SK-N-SH (cell line): ENCODE measurements at regions not wholly inside any gene's neighbourhood (a gene's known extent, or its start where the extent isn't known, plus 50 kb on each side); places are given as distances from the start of the nearest gene placed in this dataset.
"Not testable (repeated sequence)": the region's sequence is repeated elsewhere in the genome, so short reads cannot be mapped to it uniquely, and the experiment has no call there.

ENCODE experiments used
- CTCF ChIA-PET: fragments of 300-600, 350-600 bp; formaldehyde crosslinking; extraction: SDS; loops from one replicate; lab custom pipeline; 2021; lab: Yijun Ruan, JAX
- POLR2A ChIA-PET: fragments of 350-600 bp; sonication (Branson Sonifier 250); formaldehyde crosslinking; extraction: SDS; loops from one replicate; lab custom pipeline; 2020; ENCODE audit warnings: antibody characterized with exemption, inconsistent platforms; lab: Yijun Ruan, JAX
- DNase-seq: peaks from one replicate; pipeline ENCODE4 v3.0.0; 2012
- H2AFZ ChIP-seq: fragments of 200-600 bp; sonication (generic); 2 replicates; pipeline ENCODE4 v1.8.1; 2016; ENCODE audit warnings: antibody characterized with exemption, mild to moderate bottlenecking, low read depth
- H3F3A ChIP-seq: fragments of 200-600 bp; sonication (generic); replicated peaks from 2 replicates; pipeline ENCODE3; 2016; ENCODE audit warnings: antibody characterized with exemption, mild to moderate bottlenecking; ENCODE audit not compliant: insufficient read depth
- H3K27ac ChIP-seq, 2 experiments: fragments of 200-500 bp in 1 of 2; fragments of 200-600 bp in 1 of 2; sonication (Bioruptor generic) in 1 of 2; sonication (generic), shearing (Covaris generic) in 1 of 2; 2 replicates each; pipeline versions ENCODE4 v1.5.1 to v1.6.1; 2014 to 2016; ENCODE audit warnings: low read depth in 2 of 2, inconsistent platforms in 1 of 2, low read length in 1 of 2, mild to moderate bottlenecking in 1 of 2, mixed read lengths in 1 of 2
- H3K27me3 ChIP-seq: fragments of 200-600 bp; sonication (generic), shearing (Covaris generic); 2 replicates; pipeline ENCODE4 v1.6.1; 2016; ENCODE audit warnings: mixed run types; ENCODE audit not compliant: insufficient read depth
- H3K36me3 ChIP-seq, 2 experiments: fragments of 200-500 bp in 1 of 2; fragments of 200-600 bp in 1 of 2; sonication (Bioruptor generic) in 1 of 2; sonication (generic) in 1 of 2; replicated peaks in 1 of 2; 2 replicates each; pipeline versions ENCODE3 to v1.5.1; 2014 to 2016; ENCODE audit warnings: low read length in 1 of 2, mild to moderate bottlenecking in 1 of 2; ENCODE audit not compliant: insufficient read depth in 2 of 2, control insufficient read depth in 1 of 2
- H3K4me1 ChIP-seq, 2 experiments: fragments of 200-500 bp in 1 of 2; fragments of 200-600 bp in 1 of 2; sonication (Bioruptor generic) in 1 of 2; sonication (generic), shearing (Covaris generic) in 1 of 2; 2 replicates each; pipeline versions ENCODE4 v1.5.1 to v1.6.1; 2014 to 2016; ENCODE audit warnings: low read depth in 1 of 2, low read length in 1 of 2, mixed run types in 1 of 2; ENCODE audit not compliant: insufficient read depth in 2 of 2, control insufficient read depth in 1 of 2
- H3K4me2 ChIP-seq: fragments of 200-600 bp; sonication (generic), shearing (Covaris generic); 2 replicates; pipeline ENCODE4 v1.6.1; 2017; ENCODE audit warnings: mixed run types
- H3K4me3 ChIP-seq, 2 experiments: fragments of 200-500 bp in 1 of 2; fragments of 200-600 bp in 1 of 2; sonication (Bioruptor generic) in 1 of 2; sonication (generic), shearing (Covaris generic) in 1 of 2; 2 replicates each; pipeline versions ENCODE4 v1.5.1 to v1.8.1; 2014 to 2016; ENCODE audit warnings: low read depth in 2 of 2, inconsistent platforms in 1 of 2, low read length in 1 of 2, mild to moderate bottlenecking in 1 of 2, mixed read lengths in 1 of 2, moderate library complexity in 1 of 2
- H3K79me2 ChIP-seq: fragments of 200-600 bp; sonication (generic); 2 replicates; pipeline ENCODE4 v1.8.1; 2017; ENCODE audit warnings: mild to moderate bottlenecking; ENCODE audit not compliant: insufficient read depth
- H3K9ac ChIP-seq: fragments of 200-600 bp; sonication (generic); 2 replicates; pipeline ENCODE4 v1.6.1; 2017; ENCODE audit warnings: mixed run types
- H3K9me2 ChIP-seq: fragments of 200-600 bp; sonication (generic); 2 replicates; pipeline ENCODE4 v1.6.1; 2017; ENCODE audit warnings: mixed run types
- H3K9me3 ChIP-seq: fragments of 200-600 bp; sonication (generic); 2 replicates; pipeline ENCODE4 v1.6.1; 2017; ENCODE audit warnings: mixed run types, mild to moderate bottlenecking, moderate library complexity
- H4K20me1 ChIP-seq: fragments of 200-600 bp; sonication (generic); 2 replicates; pipeline ENCODE4 v1.6.1; 2017; ENCODE audit warnings: mild to moderate bottlenecking, mixed run types; ENCODE audit not compliant: insufficient read depth
- CHD2 ChIP-seq: fragments of 150-350 bp; IDR thresholded peaks from 2 replicates; pipeline ENCODE4 v1.6.1; 2018; ENCODE audit warnings: low read length; ENCODE audit not compliant: partially characterized antibody
- ELF1 ChIP-seq: IDR thresholded peaks from 2 replicates; pipeline ENCODE4 v1.4.0; 2012
- EP300 ChIP-seq, 2 experiments: IDR thresholded peaks; 2 replicates each; pipeline versions ENCODE4 v1.4.0 to v1.6.1; 2012; ENCODE audit warnings: borderline replicate concordance in 1 of 2, low read depth in 1 of 2, low read length in 1 of 2
- FOSL2 ChIP-seq: IDR thresholded peaks from 2 replicates; pipeline ENCODE4 v1.4.0; 2012; ENCODE audit warnings: low read depth, mild to moderate bottlenecking, moderate library complexity, borderline replicate concordance
- MXI1 ChIP-seq: IDR thresholded peaks from 2 replicates; pipeline ENCODE4 v1.6.1; 2012; ENCODE audit warnings: mild to moderate bottlenecking, low read depth, low read length, improper control_type of control experiment
- RCOR1 ChIP-seq: fragments of 150-350 bp; IDR thresholded peaks from 2 replicates; pipeline ENCODE4 v1.6.1; 2017; ENCODE audit warnings: antibody characterized with exemption, low read length
- SMC3 ChIP-seq: IDR thresholded peaks from 2 replicates; pipeline ENCODE4 v1.6.1; 2012; ENCODE audit warnings: low read depth, low read length, improper control_type of control experiment
- WGBS: methylation state at CpG from one replicate; pipeline ENCODE4 v1.1.6; 2017; ENCODE audit warnings: low lambda C conversion rate; 5-methylcytosine and 5-hydroxymethylcytosine counted together
- TF ChIP-seq, protein P1 (sequence below): IDR thresholded peaks from 2 replicates; pipeline ENCODE4 v1.4.0; 2012; ENCODE audit warnings: low read depth, borderline replicate concordance
- TF ChIP-seq, protein P2 (sequence below): IDR thresholded peaks from 2 replicates; pipeline ENCODE4 v1.4.0; 2012; ENCODE audit warnings: low read depth, borderline replicate concordance

DNA sequence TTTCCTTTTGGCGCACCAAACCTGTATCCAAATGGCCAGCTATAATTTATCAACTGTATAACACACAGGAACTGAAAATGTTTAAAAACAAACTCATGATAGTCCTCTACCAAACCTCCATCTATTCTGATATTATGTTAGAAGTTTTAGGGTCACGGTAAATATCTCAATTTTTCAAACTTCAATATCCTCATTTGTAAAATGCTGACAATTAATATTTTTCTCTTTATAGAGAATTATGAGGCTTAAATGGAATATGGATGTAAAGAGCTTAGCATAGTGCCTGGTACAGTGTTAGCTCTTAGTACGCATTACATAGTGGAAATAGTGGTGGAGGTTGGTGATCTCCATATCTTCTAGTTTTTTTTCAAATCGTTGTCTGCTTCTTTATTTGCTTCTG is 917.6 kb downstream of the TLE4 start:
- Histone ChIP-seq H3K27me3 (no peaks in the 10 kb centered on the region), H2AFZ (no peak overlapping the region), H3K9ac (no peak overlapping the region), H3K9me2 (no peaks in the 10 kb centered on the region), H3F3A (no peaks in the 10 kb centered on the region), H3K79me2 (no peaks in the 10 kb centered on the region), H3K27ac (no peak overlapping the region), H3K4me2 (no peak overlapping the region), H3K9me3 (no peaks in the 10 kb centered on the region), H3K4me3 (no peak overlapping the region), H3K36me3 (no peaks in the 10 kb centered on the region), H3K4me1 (no peaks in the 10 kb centered on the region), H4K20me1 (no peaks in the 10 kb centered on the region)
- TF ChIP-seq, protein P1, sequence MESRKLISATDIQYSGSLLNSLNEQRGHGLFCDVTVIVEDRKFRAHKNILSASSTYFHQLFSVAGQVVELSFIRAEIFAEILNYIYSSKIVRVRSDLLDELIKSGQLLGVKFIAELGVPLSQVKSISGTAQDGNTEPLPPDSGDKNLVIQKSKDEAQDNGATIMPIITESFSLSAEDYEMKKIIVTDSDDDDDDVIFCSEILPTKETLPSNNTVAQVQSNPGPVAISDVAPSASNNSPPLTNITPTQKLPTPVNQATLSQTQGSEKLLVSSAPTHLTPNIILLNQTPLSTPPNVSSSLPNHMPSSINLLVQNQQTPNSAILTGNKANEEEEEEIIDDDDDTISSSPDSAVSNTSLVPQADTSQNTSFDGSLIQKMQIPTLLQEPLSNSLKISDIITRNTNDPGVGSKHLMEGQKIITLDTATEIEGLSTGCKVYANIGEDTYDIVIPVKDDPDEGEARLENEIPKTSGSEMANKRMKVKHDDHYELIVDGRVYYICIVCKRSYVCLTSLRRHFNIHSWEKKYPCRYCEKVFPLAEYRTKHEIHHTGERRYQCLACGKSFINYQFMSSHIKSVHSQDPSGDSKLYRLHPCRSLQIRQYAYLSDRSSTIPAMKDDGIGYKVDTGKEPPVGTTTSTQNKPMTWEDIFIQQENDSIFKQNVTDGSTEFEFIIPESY, result no peak
- no peak for TF ChIP-seq MXI1
- ChIA-PET CTCF (interaction anchor here (1.0 kb wide), 1 partner anchor 14 kb away, joined by 3 read pairs; no protein-coding TSS in a partner anchor), POLR2A (no interaction called here)
- WGBS, result 45% methylated on average over 4 of the region's 4 CpGs
- no peak for DNase-seq

DNA sequence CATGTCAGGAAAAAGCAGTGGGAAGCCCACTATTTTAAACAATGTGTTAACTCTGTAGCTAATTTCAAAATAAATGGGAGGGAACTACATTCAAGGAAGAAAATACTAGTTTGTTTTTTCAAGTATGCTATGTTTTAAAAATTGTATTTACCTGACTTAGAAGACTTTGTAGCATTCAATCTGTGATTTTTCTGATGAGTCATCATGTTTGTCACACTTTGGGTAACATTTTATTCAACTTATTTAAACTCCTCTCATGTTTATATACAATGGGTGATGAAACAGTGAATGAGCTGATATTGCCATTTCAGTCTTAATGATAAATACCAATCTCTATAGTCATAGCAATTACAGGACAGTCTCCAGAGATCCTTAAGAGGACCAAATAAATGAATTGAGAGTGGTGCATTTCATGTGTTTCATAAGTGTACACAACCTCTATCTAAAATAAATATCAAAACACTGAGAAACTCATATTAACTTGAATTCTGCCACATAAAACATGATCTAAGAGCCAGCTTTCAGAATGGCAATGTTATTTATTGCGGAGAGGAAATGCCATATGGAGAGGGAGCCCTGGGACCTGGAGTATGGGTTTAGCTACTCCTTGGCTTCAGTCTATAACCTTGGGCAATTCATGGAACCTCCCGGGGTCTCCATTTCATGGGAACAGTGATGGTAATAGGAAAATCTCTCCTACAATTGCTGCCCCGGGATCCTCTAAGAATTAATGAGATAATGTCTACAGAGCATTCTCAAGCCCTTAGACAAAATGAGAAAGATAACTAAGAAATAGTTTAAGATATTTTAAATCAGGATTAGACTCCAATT is 913.9 kb downstream of the TLE4 start:
- no peak overlapping the region for H3K4me3 ChIP-seq
- no peak overlapping the region for H2AFZ ChIP-seq
- H4K20me1 ChIP-seq, result no peaks in the 10 kb centered on the region
- no peak for TF ChIP-seq CHD2
- TF ChIP-seq ELF1, result no peak
- TF ChIP-seq RCOR1, result no peak
- TF ChIP-seq, protein P2, sequence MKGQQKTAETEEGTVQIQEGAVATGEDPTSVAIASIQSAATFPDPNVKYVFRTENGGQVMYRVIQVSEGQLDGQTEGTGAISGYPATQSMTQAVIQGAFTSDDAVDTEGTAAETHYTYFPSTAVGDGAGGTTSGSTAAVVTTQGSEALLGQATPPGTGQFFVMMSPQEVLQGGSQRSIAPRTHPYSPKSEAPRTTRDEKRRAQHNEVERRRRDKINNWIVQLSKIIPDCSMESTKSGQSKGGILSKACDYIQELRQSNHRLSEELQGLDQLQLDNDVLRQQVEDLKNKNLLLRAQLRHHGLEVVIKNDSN, result no peak
- TF ChIP-seq FOSL2, result no peak
- TF ChIP-seq EP300 (IDR thresholded peaks at IDR 0.05; ENCODE audit: borderline replicate concordance in 1 of 2, low read depth in 1 of 2, low read length in 1 of 2), result no peak
- no peak for TF ChIP-seq SMC3
- TF ChIP-seq, all 33 proteins: peak for 0
- Histone ChIP-seq H3K9ac (no peak overlapping the region), H3F3A (no peaks in the 10 kb centered on the region), H3K4me2 (no peak overlapping the region), H3K4me1 (no peaks in the 10 kb centered on the region), H3K9me2 (no peaks in the 10 kb centered on the region), H3K9me3 (no peaks in the 10 kb centered on the region), H3K79me2 (no peaks in the 10 kb centered on the region), H3K27me3 (no peaks in the 10 kb centered on the region), H3K27ac (no peak overlapping the region), H3K36me3 (no peaks in the 10 kb centered on the region)
- 31% methylated on average over 3 of the region's 3 CpGs for WGBS
- DNase-seq, result no peak
- CTCF ChIA-PET, result no interaction called here
- POLR2A ChIA-PET, result no interaction called here

DNA sequence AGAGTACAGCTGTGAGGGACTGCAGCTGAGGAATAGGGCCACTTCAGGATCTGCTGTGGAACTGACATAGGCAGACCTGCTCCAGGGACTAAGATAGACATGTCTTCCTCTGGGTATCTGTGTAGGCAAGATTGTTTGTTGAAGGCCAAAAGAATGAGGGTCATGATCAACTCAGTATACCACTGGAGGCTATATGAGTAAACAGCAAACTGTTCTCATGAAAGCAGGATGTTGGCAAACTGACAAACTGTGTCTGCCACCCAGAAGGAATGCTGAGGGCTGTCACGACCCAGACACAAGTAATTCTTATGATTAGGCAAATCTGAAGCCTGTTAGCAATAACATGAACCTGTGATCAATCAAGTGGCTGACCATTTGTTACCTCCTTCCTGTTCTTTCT is 910.5 kb downstream of the TLE4 start:
- H3K4me2 ChIP-seq, H3F3A ChIP-seq, H3K9me2 ChIP-seq, CTCF ChIA-PET, H3K4me1 ChIP-seq, H3K36me3 ChIP-seq, H3K9me3 ChIP-seq, POLR2A ChIA-PET, H2AFZ ChIP-seq, H3K27ac ChIP-seq, H3K27me3 ChIP-seq, H4K20me1 ChIP-seq, H3K79me2 ChIP-seq, H3K4me3 ChIP-seq, DNase-seq, H3K9ac ChIP-seq: not testable (repeated sequence)
- 0% methylated on average over 1 of the region's 1 CpG for WGBS
